ENCODE measurements at regions not wholly inside any gene's neighbourhood (a gene's known extent, or its start where the extent isn't known, plus 50 kb on each side); places are given as distances from the start of the nearest gene placed in this dataset.

GRCh38 chr22:48004038-48004437 is 1241.6 kb downstream of the TBC1D22A start:
- DNase-seq (ENCODE audit: low spot score) = no peak

GRCh38 chr22:48001101-48001500 is 1238.7 kb downstream of the TBC1D22A start:
- DNase-seq (ENCODE audit: low spot score) = peak; percentile 90

- no peak for DNase-seq (ENCODE audit: low spot score)
Observed at GRCh38 chr22:47997612-47998011, 1235.2 kb downstream of the TBC1D22A start.

DNA sequence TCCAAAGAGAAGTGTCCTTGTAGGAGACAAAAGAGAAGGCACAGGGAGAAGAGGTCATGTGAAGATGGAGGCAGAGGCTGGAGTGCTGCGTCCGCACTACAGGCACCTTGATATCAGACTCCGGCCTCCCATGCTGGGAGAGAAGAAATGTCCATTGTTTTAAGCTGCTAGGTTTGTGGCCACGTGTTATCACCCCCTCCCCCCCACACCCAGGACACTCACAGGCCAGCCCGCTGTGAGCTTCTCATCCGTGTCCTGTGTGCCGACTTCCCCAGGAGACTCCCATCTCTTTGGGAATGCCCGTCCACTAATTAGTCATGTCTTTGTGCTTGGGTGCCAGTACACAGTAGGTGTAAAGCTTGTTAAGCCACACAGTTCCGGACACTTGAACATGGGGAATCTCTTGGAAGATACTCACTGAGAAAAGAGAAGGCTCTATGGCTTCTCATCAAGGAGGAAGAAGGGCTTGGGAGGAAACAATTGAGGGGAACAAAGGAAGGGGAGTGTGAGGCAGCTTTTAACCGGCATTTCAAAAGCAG is 1234.7 kb downstream of the TBC1D22A start:
- DNase-seq (ENCODE audit: low spot score) = no peak

- no peak for DNase-seq (ENCODE audit: low spot score)
Observed at GRCh38 chr22:47996446-47996857, 1234.0 kb downstream of the TBC1D22A start.

- no peak for DNase-seq (ENCODE audit: low spot score)
Observed at GRCh38 chr22:47995718-47996117, 1233.3 kb downstream of the TBC1D22A start.

GRCh38 chr22:47995264-47995627 is 1232.8 kb downstream of the TBC1D22A start:
- DNase-seq (ENCODE audit: low spot score) = no peak

GRCh38 chr22:47994601-47995263 is 1232.3 kb downstream of the TBC1D22A start:
- peak; percentile 11 for DNase-seq (ENCODE audit: low spot score)

- no peak for DNase-seq (ENCODE audit: low spot score)
Observed at GRCh38 chr22:47994045-47994444, 1231.6 kb downstream of the TBC1D22A start.

GRCh38 chr22:47990481-47990880 is 1228.0 kb downstream of the TBC1D22A start:
- DNase-seq (ENCODE audit: low spot score) = no peak

- DNase-seq (ENCODE audit: low spot score) = no peak
Observed at GRCh38 chr22:47987885-47988515, 1225.5 kb downstream of the TBC1D22A start.

DNA sequence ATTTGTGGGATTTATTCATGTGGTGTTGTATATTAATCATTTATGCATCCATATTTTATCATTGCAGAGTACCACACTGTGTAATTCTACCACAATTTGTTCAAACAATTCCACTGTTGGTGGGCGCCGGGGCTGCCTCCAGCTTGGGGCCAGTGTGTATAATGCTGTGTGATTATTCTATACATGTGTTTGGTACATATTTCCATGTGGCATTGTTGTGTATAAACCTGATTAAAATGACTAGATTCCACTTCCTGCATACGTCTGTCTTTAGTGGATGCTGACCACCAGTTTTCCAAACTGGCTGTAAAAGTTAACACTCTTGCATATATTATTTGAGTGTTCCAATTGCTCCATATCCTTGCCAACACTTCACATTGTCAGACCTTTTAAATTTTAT is 1213.8 kb downstream of the TBC1D22A start:
- DNase-seq (ENCODE audit: low spot score) = no peak

DNA sequence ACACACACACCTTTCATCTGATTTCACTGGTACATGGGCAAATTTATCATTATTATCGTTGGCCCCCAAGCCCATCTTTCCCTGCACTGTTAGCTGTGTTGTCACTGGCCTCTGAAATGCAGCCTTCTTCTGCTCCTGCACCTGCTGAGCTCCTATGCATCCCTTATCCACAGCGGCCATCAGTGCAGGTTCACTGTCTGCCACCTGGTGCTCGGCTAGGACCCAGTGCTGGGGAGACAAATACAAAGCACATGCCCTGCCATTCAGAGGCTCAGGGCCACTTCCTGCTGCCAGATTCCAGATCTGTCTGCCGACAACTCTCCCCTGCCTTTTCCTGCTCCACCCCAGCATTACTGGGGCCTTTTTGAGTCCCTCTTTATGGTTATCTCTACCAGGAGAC is 1205.4 kb downstream of the TBC1D22A start:
- DNase-seq (ENCODE audit: low spot score) = no peak

GRCh38 chr22:47966316-47966715 is 1203.9 kb downstream of the TBC1D22A start:
- DNase-seq (ENCODE audit: low spot score) = no peak

- no peak for DNase-seq (ENCODE audit: low spot score)
Observed at GRCh38 chr22:47965896-47966295, 1203.4 kb downstream of the TBC1D22A start.

DNA sequence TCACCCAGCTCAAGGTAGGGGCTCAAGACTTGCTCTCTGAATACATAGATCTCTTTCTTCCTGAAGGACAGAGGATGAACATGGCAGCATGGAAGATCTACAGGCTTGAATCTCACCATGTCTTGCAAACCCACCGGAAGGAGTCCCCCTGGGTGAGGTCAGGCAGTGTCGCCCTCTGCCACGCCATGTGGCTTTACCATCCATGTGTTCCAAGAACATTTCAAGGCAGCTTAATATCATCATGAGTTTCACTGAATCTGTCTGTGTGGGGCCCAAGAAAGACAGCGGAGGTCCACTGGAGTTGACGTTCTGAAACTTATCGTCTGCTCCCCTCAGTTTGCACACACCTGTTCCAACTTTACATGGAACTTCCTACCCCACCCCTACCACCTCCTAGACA is 1202.6 kb downstream of the TBC1D22A start:
- no peak for DNase-seq (ENCODE audit: low spot score)

- no peak for DNase-seq (ENCODE audit: low spot score)
Observed at GRCh38 chr22:47963660-47964059, 1201.2 kb downstream of the TBC1D22A start.

GRCh38 chr22:47957649-47958048 is 1195.2 kb downstream of the TBC1D22A start:
- no peak for DNase-seq (ENCODE audit: low spot score)

- no peak for DNase-seq (ENCODE audit: low spot score)
Observed at GRCh38 chr22:47954107-47954506, 1191.7 kb downstream of the TBC1D22A start.

DNA sequence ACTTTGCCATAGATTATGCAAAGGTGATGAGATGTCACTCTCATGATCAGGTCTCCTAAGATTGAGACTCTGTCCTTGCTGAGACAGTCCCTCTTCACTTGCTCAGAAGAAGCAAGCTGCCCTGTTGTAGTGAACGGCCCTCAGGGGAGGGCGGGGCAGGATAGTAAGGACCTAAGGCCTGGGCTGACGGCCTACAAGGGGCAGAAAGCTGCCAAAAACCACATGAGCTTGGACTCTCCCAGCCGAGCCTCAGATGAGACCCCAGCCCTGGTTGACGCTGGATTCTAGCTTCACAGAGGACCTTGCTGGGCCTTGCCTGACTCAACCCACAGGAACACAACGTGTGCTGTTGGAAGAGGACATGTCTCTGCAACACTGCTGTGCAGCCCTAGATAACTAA is 1182.5 kb downstream of the TBC1D22A start:
- no peak for DNase-seq (ENCODE audit: low spot score)

GRCh38 chr22:47943729-47944700 is 1181.6 kb downstream of the TBC1D22A start:
- DNase-seq (ENCODE audit: low spot score) = no peak

GRCh38 chr22:47940211-47940610 is 1177.8 kb downstream of the TBC1D22A start:
- no peak for DNase-seq (ENCODE audit: low spot score)

All from umbilical cord (tissue), 1 donor.